ENCODE measurements at regions not wholly inside any gene's neighbourhood (a gene's known extent, or its start where the extent isn't known, plus 50 kb on each side); places are given as distances from the start of the nearest gene placed in this dataset.

DNA sequence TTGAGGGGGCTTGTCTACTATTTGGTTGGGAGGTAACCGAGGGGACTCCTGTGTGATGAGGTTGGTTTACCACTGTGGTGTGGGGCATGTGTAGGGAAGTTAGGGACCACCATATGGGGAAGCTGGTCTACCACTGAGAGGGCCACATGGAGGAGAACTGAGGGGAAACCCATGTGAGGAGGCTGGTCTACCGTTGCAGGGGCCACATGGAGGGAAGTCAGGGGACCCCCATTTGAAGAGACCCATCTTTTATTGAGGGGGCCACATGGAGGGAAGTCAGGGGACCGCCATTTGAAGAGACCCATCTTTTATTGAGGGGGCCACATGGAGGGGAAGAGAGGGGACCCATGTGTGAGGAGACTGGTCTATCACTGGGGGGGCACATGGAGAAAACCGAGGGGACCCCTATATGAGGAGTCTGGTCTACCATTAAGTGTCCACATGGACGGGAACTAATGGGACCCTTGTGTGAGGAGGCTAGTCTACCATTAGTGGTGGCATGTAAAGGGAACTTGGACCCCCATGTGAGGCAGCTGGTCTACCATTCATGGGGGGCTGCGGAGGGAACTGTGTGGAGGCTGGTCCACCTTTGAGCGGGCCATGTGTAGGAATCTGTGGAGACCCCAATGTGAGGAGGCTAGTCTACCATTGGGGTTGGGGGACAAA, 165.5 kb downstream of the FBLN2 start:
- DNase-seq: no peak

GRCh38 chr3:13713396-13713795, 164.5 kb downstream of the FBLN2 start:
- no peak for DNase-seq

- no peak for DNase-seq
Measured at GRCh38 chr3:13712682-13713180, 163.8 kb downstream of the FBLN2 start.

DNA sequence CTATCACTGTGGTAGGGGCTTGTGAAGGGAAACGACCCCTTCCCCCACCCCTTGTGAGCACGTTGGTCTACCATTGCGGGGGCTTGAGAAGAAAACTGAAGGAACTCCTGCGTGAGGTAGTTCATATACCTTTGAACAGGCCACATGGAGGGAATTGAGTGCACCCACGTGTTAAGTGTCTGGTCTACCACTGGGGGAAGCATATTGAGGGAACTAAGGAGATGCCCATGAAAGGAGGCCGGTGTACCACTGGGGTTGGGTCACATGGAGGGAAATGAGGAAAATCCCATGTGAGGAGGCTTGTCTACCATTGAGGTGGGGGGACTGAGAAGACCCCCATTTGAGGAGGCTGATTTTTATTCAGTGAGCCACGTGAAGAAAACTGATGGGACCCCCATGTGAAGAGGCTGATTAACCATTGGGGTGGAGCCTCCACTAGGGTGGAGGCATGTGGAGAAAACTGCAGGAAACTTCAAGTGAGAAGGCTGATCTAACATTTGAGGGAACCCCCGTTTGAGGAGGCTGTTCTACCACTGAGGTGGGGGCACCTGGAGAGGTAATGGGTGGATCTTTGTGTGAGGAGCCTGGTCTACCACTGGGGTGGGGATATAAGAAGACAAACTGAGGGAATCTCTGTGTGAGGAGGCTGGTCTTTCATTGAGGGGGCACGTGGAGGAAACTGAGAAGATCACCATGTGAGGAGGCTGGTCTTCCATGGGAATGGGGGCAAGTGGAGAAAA, 163.2 kb downstream of the FBLN2 start:
- no peak for DNase-seq

DNA sequence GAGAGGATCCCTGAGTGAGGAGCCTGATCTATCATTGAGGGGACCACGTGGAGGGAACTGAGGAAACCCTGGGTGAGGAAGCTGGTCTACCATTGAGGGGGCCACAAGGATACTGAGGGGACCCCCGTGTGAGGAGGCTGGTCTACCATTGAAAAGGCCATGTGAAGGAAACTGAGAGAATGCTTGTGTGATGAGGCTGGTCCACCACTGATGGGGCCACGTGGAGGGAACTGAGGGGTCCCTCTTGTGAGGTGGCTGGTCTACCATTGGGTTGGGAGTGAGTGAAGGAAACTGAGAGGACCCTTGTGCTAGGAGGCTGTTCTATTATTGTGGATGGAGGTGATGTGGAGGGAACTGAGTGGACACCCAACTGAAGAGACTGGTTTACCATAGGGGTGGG, 161.3 kb downstream of the FBLN2 start:
- no peak for DNase-seq

DNA sequence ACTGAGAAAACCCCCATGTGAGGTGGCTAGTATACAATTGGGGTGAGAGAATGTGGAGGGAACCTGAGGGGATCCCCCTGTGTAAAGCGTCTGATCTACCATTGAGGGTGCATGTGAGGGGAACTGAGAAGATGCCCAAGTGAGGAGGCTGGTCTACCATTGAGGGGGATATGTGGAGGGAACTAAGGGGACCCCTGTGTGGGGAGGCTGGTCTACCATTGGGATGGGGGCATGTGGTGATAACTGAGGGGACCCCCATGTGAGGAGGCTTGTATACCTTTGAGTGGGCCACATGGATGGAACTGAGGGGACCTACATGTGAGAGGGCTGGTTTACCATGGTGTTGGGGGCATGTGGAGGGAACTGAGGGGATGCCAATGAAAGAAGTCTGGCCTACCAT, 160.8 kb downstream of the FBLN2 start:
- DNase-seq: no peak

DNA sequence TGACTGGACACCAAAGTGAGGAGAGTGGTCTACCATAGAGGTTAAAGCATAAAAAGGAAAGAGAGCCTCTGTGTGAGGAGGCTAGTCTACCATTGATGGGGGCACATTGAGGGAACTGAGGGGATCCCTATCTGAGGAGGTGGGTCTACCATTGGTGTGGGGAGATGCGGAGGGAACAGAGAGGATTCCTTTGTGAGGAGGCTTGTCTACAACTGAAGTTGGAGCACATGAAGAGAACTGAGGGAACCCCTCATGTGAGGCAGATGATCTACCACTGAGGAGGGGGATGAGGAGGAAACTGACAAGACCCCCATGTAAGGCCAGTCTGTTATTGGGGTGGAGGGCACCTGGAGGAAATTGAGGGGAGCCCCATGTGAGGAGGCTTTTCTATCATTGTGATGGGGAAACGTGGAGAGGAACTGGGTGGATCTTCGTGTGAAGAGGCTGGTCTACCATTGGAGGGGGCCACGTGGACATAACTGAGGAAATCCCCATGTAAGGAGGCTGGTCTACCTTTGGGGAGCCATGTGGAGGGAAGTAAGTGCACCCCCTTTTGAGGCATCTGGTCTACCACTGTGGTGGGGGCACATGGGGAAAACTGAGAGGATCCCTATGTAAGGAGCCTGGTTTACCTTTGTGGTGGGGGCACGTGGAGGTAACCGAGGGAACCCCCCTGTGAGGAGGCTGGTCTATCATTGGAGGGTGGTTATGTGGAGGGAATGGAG, 160.1 kb downstream of the FBLN2 start:
- DNase-seq: no peak

GRCh38 chr3:13708301-13708700, 159.4 kb downstream of the FBLN2 start:
- no peak for DNase-seq

DNA sequence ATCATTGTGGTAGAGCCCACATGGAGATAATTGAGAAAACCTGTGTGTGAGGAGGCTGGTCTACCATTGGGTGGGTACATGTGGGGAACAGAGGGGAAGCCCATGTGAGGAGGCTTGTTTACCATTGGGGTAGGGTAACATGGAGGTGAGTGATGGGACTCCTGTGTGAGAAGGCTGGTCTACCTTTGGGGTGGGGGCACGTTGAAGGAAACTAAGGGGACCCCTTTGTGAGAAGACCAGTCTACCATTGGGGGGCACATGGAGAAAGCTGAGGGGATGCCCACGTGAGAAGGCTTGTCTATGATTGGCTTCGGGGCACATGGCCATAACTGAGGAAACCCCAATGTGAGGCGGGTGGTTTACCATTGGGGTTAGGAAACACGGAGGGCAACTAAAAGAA, 158.5 kb downstream of the FBLN2 start:
- no peak for DNase-seq

DNA sequence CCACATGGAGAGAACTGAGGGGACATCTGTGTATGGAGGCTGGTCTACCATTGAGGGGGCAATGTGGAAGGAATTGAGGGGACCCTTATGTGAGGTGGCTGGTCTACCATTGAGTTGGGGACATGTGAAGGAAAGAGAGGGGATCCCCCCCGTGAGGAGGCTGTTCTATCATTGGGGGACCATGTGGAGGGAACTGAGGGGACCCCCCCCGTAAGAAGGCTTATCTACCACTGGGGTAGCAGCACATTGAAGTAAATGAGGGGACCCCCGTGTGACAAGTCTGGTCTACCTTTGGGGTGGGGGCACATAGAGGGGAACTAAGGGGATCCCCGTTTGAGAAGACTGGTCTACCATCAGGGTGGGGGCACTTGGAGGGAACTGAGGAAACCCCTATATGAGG, 158.0 kb downstream of the FBLN2 start:
- no peak for DNase-seq

DNA sequence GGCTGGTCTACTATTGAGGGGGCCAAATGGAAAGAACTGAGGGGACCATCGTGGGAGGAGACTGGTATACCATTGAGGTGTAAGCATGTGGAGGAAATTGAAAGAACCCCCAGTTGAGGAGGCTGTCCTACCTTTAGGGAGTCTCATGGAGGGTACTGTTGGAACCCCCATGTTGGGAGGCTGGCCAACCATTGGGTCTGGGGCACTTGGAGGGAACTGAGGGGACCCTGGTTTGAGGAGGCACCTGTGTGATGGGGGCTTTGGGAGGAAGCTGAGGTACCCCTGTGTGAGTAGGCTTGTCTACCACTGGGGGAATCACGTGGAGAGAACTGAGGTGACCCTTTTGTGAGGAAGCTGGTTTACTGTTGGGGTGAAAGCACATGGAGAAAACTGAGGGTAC, 157.5 kb downstream of the FBLN2 start:
- no peak for DNase-seq

DNA sequence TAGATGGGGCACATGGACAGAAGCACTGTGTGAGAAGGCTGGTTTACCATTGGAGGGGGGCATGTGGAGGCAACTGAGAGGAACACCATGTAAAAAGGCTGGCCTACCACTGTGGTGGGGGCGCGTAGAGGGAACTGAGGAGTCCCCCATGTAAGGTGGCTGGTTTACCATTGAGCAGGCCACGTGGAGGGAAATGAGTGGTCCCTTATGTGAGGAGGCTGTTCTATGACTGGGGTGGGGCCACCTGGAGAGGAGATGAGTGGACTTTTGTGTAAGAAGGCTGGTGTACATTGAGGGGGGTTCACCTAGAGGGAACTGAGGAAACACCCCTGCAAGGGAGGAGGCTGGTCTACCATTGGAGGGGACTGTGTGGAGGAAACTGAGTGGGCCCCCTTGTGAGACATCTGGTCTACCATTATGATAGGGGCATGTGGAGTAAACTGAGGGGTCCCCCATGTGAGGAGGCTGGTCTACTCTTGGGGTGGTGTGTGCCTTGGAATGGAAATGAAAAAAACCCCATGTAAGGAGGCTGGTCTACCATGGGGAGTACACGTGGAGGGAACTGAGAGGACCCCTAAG, 156.9 kb downstream of the FBLN2 start:
- no peak for DNase-seq

- DNase-seq: no peak
Measured at GRCh38 chr3:13705051-13705450, 156.1 kb downstream of the FBLN2 start.

DNA sequence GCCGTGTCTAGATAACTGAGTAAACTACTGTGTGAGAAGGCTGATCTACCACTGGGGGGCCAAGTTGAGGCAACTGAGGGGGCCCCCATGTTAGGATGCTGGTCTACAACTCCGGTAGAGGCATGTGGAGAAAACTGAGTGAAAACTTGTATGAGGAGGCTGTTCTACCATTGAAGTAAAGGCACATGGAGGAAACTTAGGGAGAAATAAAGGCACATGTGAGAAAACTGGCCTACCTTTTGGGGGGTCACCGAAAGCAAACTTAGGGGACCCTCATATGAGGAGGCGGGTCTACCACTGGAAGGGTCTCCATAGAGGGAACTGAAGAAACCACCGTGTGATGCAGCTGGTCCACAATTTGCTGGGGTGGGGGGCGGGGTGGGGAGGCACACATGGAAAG, 155.2 kb downstream of the FBLN2 start:
- DNase-seq: no peak

DNA sequence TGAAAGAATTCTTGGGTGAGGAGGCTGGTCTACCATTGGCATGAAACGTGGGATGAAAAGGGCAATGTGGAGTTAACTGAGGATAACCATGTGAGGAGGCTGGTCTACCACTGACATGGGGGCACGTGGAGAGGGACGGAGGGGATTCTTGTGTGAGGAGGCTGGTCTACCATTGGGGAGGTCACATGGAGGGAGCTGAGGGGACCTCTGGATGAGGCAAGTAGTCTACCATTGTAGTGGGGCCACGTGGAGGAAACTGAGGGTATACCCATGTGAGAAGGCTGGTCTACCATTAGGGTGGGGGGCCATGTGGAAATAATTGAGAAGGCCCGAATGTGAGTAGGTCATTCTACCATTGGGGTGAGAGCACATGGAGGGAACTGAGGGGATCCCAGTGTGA, 154.1 kb downstream of the FBLN2 start:
- DNase-seq: no peak

- DNase-seq: no peak
Measured at GRCh38 chr3:13702286-13702685, 153.4 kb downstream of the FBLN2 start.

- DNase-seq: no peak
Measured at GRCh38 chr3:13700889-13701288, 152.0 kb downstream of the FBLN2 start.

- no peak for DNase-seq
Measured at GRCh38 chr3:13700362-13700761, 151.4 kb downstream of the FBLN2 start.

- no peak for DNase-seq
Measured at GRCh38 chr3:13696699-13697098, 147.8 kb downstream of the FBLN2 start.

DNA sequence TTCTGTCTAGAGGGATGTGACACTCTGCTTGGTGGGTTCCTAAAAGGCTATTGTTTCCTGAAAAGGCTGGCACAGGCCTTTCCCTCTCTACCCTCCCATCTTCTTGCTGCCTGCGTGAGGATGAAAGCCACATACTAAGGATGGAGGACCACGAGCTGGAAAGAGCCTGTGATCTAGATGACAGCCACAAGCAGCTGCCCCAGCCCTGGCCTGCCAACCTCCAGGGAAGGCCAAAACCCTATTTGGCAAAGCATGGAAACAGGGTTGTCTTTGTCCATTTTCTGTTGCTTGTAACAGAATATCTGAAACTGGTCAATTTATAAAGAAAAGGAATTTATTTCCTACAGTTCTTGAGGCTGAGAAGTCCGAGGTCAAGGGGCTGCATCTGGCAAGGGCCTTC, 144.5 kb downstream of the FBLN2 start:
- DNase-seq: no peak

GRCh38 chr3:13690636-13691035, 141.7 kb downstream of the FBLN2 start:
- DNase-seq: no peak

DNA sequence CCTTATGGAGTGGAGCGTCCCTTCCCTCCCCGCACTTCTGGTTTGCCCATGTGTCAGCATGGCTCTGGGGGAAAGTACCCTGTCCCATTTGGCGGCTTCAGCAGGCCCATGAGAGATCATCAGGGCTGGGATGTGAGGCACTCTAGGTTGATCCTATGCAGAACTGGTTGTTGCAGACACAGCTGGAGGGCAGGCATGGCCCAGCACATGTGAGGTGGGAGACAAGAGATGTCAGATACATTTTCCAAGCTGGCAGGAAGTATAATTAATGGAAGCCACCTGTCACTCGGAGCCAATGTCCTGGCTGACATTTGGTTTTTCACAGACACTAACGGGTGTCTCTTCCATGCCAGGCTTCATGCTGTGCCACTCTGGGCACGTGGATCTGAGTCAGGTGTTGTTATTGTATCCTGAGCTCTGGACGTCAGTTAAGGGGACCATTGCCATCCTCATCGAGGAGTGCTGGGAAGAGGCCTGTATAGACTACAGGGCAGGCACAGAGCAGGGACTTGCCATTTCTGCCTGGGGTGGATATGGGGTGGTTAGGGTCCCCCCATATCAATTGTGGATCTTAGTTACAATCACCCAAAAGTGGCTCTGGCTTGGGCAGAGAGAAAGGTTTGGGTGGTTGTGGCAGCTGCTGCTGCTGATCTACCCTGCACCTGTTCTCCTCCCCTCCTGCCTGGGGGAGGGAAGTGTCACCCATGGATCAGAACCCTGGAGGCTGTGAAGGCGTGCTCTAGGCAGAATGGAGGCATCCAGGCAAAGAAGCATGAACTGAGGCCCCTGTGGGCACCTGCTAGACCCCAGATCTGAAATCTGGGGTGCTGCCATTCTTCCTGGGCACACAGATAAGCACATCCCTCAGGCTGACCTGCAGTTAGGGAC, 140.7 kb downstream of the FBLN2 start:
- DNase-seq: peak; percentile 62

DNA sequence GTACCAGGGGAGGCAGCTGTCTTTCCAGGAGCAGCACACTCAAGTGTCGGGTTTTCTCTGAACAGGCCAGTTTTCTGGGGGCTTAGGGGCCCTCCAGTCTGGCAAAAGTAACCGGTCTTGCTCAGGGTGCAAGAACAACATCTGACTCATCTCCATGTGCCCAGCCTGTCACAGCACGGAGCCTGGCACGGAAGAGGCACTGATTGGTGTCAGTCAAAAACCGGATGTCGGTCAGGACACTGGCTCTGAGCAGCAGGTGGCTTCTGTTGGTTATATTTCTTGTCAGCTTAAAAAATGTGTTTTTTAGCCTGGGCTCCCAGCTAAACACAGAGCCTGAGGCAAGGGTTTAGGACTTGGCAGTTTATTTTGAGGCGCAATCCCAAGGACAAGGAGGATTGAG, 139.9 kb downstream of the FBLN2 start:
- DNase-seq: no peak
